Right lobe of liver (tissue), 6 donors: ENCODE measurements at regions not wholly inside any gene's neighbourhood (a gene's known extent, or its start where the extent isn't known, plus 50 kb on each side); places are given as distances from the start of the nearest gene placed in this dataset.
"Not testable (repeated sequence)": the region's sequence is repeated elsewhere in the genome, so short reads cannot be mapped to it uniquely, and the experiment has no call there.

ENCODE experiments used
- ATAC-seq, 4 donors: fragments of 200-7000 bp; cut with Tn5 transposase; one replicate each; pipeline ENCODE4 v1.9.1; 2020; ENCODE audit warnings: mild to moderate bottlenecking in 4 of 4, moderate library complexity in 4 of 4
- DNase-seq, 3 donors: peaks; one replicate each; pipeline ENCODE4 v3.0.0-alpha.2; 2020
- H3K27ac ChIP-seq, 3 donors: fragments of 200-600 bp; one replicate each; pipeline ENCODE4 v1.8.0; 2022
- H3K27me3 ChIP-seq, 2 donors: fragments of 200-600 bp; one replicate each; pipeline ENCODE4 v1.8.0; 2022
- H3K36me3 ChIP-seq, 4 donors: fragments of 200-600 bp; sonication (generic) in 1 of 4; one replicate each; pipeline versions ENCODE4 v1.5.1 to v1.8.0; 2017 to 2022; ENCODE audit warnings: control low read depth in 1 of 4
- H3K4me1 ChIP-seq, 4 donors: fragments of 200-600 bp; sonication (generic) in 1 of 4; one replicate each; pipeline versions ENCODE4 v1.5.1 to v1.8.0; 2017 to 2022; ENCODE audit warnings: control low read depth in 1 of 4
- H3K4me3 ChIP-seq, 3 donors: fragments of 200-600 bp; one replicate each; pipeline ENCODE4 v1.8.0; 2022
- H3K9me3 ChIP-seq, 4 donors: fragments of 200-600 bp; sonication (generic) in 1 of 4; one replicate each; pipeline versions ENCODE4 v1.5.1 to v1.8.0; 2017 to 2022; ENCODE audit warnings: control low read depth in 1 of 4
- CTCF ChIP-seq, 4 donors: fragments of 200-600 bp in 3 of 4; fragments of 450-650 bp in 1 of 4; IDR thresholded peaks; one replicate each; pipeline versions ENCODE4 v1.5.1 to v1.8.0; 2016 to 2022; ENCODE audit warnings: antibody characterized with exemption in 4 of 4, mild to moderate bottlenecking in 2 of 4
- POLR2A ChIP-seq: fragments of 450-650 bp; IDR thresholded peaks from one replicate; pipeline ENCODE4 v1.6.1; 2017; ENCODE audit warnings: antibody characterized with exemption, mild to moderate bottlenecking
- WGBS: methylation state at CpG from one replicate; pipeline ENCODE4 v1.1.6; 2018; ENCODE audit warnings: low coverage, low lambda C conversion rate; ENCODE audit not compliant: insufficient coverage; ENCODE audit errors: missing lambda C conversion rate; 5-methylcytosine and 5-hydroxymethylcytosine counted together
- intact Hi-C, 2 donors: fragments of 100-400 bp; cut with DNase I; formaldehyde crosslinking; loops; one replicate each; pipeline versions ENCODE4 v1.11.2 to v1.14.1; 2022
- donor health status: DM: no; HTN: yes; CAD: no.
- donor health status: DM: no; HTN: no; CAD: no.
- donor health status: DM: no; HTN: no; CAD: no.
- donor health status: DM: no; HTN: yes; CAD: no.
- donor health status: DM: no; HTN: yes; CAD: no.

GRCh38 chr5:162685302-162685701 lies 617.7 kb downstream of the GABRG2 start:
- Histone ChIP-seq H3K27ac (no peak overlapping the region), H3K27me3 (no peaks in the 10 kb centered on the region), H3K36me3 (no peaks in the 10 kb centered on the region), H3K4me3 (no peak overlapping the region), H3K9me3 (no peaks in the 10 kb centered on the region), H3K4me1 (no peaks in the 10 kb centered on the region)
- ATAC-seq (no peak), DNase-seq (no peak)
- 94% methylated on average over 12 of the region's 15 CpGs for WGBS
- intact Hi-C loops = no loop called here
- TF ChIP-seq POLR2A = no peak
- no peak for TF ChIP-seq CTCF (IDR thresholded peaks at IDR 0.05)

- intact Hi-C loops, H3K36me3 ChIP-seq, H3K4me1 ChIP-seq, H3K9me3 ChIP-seq, H3K4me3 ChIP-seq, DNase-seq, ATAC-seq, H3K27ac ChIP-seq, H3K27me3 ChIP-seq: not testable (repeated sequence)
- no CpG with 5 or more reads among the region's 5 CpGs for WGBS
Observed at GRCh38 chr5:162696272-162696671, 628.7 kb downstream of the GABRG2 start.

GRCh38 chr5:162699361-162699760 lies 631.8 kb downstream of the GABRG2 start:
- TF ChIP-seq POLR2A (no peak), CTCF (IDR thresholded peaks at IDR 0.05) (no peak)
- WGBS = 49% methylated on average over 4 of the region's 4 CpGs
- H3K27me3 ChIP-seq = no peaks in the 10 kb centered on the region
- no peaks in the 10 kb centered on the region for H3K9me3 ChIP-seq
- ATAC-seq = no peak
- intact Hi-C loops = no loop called here
- H3K27ac ChIP-seq = no peak overlapping the region
- DNase-seq = no peak
- H3K4me3 ChIP-seq = no peak overlapping the region
- no peaks in the 10 kb centered on the region for H3K4me1 ChIP-seq
- no peaks in the 10 kb centered on the region for H3K36me3 ChIP-seq

- no peak for DNase-seq
- Histone ChIP-seq H3K4me3 (no peak overlapping the region), H3K9me3 (no peaks in the 10 kb centered on the region), H3K27me3 (no peaks in the 10 kb centered on the region), H3K27ac (no peak overlapping the region), H3K4me1 (no peaks in the 10 kb centered on the region), H3K36me3 (no peaks in the 10 kb centered on the region)
- WGBS = 72% methylated on average over 2 of the region's 2 CpGs
- intact Hi-C loops = no loop called here
- ATAC-seq = no peak
- no peak for TF ChIP-seq POLR2A
- no peak for TF ChIP-seq CTCF (IDR thresholded peaks at IDR 0.05)
Observed at GRCh38 chr5:162703914-162704313, 636.3 kb downstream of the GABRG2 start.

- H3K27ac ChIP-seq = no peak overlapping the region
- no peak for DNase-seq
- intact Hi-C loops = no loop called here
- H3K36me3 ChIP-seq = no peaks in the 10 kb centered on the region
- no peaks in the 10 kb centered on the region for H3K9me3 ChIP-seq
- no peak for ATAC-seq
- 51% methylated on average over 4 of the region's 4 CpGs for WGBS
- no peaks in the 10 kb centered on the region for H3K27me3 ChIP-seq
- TF ChIP-seq POLR2A = no peak
- TF ChIP-seq CTCF (IDR thresholded peaks at IDR 0.05) = no peak
- H3K4me3 ChIP-seq = no peak overlapping the region
- H3K4me1 ChIP-seq = no peaks in the 10 kb centered on the region
Observed at GRCh38 chr5:162711244-162711643, 643.7 kb downstream of the GABRG2 start.
